ENCODE measurements at regions not wholly inside any gene's neighbourhood (a gene's known extent, or its start where the extent isn't known, plus 50 kb on each side); places are given as distances from the start of the nearest gene placed in this dataset.

- no peak for DNase-seq
Measured at GRCh38 chr2:48145845-48146452, 168.5 kb upstream of the FOXN2 start.

DNA sequence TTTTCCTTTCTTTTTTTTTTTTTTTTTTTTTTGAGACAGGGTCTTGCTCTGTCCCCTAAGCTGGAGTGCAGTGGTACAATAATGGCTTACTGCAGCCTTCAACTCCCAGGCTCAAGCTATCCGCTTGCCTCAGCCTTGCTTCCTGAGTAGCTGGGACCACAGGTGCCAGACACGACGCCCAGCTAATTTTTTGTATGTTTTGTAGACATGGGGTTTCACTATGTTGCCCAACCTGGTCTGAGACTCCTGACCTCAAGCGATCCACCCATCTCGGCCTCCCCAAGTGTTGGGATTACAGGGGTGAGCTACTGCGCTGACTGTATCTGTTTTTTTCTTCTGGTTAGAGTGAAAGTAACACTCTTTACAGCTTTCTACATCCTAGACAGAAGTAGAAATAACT is 167.9 kb upstream of the FOXN2 start:
- no peak for DNase-seq

- no peak for DNase-seq
Measured at GRCh38 chr2:48147719-48148118, 166.8 kb upstream of the FOXN2 start.

- no peak for DNase-seq
Measured at GRCh38 chr2:48148841-48149430, 165.5 kb upstream of the FOXN2 start.

DNA sequence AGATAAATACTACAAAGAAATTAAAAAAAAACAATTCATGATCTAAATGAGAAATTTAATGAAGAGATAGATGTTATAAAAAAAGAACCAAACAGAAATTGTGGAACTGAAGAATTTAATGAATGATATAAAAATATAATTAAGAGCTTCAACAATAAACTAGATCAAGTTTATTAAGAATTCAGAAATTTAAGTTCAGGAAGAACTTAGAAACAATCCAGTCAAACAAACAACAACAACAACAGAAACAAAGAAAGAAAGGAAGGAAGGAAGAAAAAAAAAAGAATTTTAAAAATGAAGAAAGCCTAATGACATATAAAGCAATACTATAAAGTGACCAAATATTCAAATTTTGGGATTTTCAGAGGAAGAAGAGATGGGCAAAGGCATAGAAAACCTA is 157.3 kb upstream of the FOXN2 start:
- DNase-seq, result no peak

DNA sequence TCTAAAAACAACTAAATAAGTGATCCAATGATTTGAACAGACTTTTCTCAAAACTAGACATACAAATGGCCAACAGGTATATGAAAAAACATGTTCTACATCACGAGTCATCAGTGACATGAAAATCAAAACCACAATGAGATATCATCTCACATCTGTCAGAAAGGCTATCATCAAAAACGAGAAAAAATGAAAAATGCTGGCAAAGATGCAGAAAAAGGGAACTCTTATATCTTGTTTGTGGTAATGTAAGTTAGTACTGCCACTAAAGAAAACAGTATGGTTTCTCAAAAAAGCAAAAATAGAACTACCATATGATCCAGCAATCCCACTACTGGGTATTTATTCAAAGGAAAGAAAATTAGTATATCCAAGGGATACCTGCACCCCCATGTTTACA is 152.9 kb upstream of the FOXN2 start:
- DNase-seq, result no peak

GRCh38 chr2:48162742-48163141 is 151.7 kb upstream of the FOXN2 start:
- no peak for DNase-seq

GRCh38 chr2:48165070-48165753 is 149.3 kb upstream of the FOXN2 start:
- no peak for DNase-seq

GRCh38 chr2:48169141-48169592 is 145.3 kb upstream of the FOXN2 start:
- no peak for DNase-seq

DNA sequence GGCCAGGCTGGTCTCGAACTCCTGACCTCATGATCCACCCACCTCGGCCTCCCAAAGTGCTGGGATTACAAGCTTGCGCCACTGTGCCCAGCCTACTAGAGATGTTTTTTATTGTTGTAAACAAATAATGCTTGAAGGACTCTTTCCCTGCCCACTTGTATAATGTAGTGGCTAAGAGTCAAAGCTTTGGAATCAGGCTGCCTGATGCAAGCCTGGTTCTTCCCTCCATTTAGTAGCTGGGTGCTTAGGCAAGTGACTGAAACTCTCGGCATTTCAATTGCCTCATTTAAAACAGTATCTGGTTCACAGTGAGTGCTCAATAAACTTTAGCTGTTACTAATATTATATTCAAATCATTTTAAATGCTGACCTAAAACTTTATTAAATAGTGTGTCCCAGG is 144.2 kb upstream of the FOXN2 start:
- DNase-seq, result no peak

DNA sequence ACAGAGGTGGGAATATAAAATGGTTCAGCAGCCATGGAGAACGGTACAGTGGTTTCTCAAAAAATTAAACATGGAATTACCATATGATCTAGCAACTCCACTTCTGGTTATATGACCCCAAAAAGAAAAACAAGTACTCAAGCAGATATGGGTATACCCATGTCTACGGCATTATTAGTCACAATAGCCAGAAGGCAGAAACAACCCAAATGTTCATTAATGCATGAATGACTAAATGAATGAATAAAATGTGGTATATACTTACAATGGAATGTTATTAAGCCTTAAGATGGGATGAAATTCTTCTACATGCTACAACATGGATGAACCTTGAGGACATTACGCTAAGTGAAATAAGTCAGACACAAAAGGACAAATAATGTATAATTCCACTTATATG is 141.3 kb upstream of the FOXN2 start:
- DNase-seq, result no peak

DNA sequence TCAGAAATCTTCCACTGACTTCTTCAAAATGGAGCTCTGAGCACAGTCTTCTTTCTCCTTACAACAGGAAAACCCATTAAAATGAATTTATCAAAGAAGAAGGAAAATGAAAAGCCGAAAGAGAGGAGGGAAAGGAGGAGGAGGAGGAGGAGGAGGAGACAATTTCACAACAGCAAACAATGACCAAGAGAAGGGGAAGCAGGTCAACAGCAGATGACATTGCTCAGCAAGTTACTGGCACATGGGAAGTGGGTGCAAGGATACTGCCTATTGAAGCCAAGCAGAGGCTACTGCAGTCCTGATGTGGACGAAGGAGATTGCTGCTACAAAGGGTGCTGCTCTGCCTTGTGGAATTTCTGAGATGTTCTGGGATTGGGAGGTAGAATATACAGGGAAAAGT is 140.0 kb upstream of the FOXN2 start:
- no peak for DNase-seq

DNA sequence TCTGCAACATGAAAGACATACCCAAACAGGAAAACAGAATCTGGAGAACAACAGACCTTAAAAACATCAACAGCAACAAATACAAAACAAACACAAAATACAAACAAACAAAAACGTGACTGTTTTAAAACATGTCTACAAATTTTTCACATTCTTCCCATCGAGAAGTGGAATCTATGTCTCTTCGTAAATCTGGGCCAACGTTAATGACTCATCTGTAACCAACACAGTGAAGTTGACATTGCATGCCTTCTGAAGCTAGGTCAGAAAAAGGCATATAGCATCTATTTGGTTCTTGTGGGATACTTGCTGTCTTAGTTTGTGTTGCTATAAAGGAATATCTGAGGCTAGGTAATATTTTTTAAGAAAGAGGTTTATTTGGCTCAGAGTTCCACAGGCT is 139.2 kb upstream of the FOXN2 start:
- DNase-seq, result no peak

GRCh38 chr2:48175656-48176055 is 138.8 kb upstream of the FOXN2 start:
- DNase-seq, result no peak

- DNase-seq, result no peak
Measured at GRCh38 chr2:48176876-48177275, 137.6 kb upstream of the FOXN2 start.

DNA sequence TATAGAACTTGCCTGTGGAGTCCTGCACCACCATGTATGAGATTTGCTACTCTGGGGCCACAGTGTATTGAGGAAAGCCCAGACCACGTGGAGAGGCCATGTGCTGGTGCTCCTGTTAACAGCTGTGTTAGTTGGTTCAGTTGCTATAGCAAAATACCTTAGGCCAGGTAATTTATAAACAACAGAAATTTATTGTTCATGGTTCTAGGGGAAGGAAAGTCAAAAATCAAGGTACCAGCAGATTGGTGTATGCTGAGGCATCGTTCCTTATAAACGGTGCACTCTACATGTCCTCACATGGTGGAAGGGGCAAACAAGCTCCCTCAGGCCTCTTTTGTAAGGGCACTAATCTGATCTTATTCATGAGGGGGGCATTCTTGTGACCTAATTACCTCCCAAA is 135.9 kb upstream of the FOXN2 start:
- DNase-seq, result no peak

DNA sequence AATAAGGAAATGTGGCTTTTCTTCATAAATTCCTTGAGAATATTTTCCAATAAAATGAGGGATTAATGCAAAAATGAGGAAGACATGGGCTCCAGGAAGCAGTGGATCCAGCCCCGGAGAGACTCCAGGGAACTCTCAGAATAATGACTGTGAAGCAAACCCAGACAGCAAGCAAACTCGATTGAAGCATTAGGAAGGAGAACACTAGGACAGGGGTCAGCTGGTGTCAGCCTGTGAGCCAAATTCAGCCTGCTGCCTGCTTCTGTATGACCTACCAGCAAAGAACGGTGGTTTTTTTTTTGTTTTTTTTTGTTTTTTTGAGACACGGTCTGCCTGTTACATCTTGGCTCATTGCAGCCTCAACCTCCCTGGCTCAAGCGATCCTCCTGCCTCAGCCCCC is 133.9 kb upstream of the FOXN2 start:
- DNase-seq, result no peak

- no peak for DNase-seq
Measured at GRCh38 chr2:48183276-48183675, 131.2 kb upstream of the FOXN2 start.

DNA sequence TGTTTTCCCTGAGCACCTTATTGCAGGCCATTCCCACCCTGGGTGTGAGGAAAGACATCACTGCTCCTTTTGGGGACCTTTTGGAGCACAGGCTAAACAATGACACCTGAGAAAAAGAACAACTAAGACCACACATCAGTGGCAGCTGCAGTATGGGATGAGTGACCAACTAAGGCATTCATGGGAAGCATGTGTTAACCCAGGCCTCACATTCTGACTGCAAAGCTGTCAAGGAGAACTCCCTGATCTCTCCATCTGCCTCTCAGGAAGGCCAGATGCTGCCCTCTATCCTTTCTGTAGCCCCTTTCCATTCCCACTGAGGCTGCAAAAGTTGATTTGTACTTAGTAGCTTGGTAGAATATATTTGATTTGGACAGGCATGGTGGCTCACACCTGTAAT is 130.5 kb upstream of the FOXN2 start:
- no peak for DNase-seq

DNA sequence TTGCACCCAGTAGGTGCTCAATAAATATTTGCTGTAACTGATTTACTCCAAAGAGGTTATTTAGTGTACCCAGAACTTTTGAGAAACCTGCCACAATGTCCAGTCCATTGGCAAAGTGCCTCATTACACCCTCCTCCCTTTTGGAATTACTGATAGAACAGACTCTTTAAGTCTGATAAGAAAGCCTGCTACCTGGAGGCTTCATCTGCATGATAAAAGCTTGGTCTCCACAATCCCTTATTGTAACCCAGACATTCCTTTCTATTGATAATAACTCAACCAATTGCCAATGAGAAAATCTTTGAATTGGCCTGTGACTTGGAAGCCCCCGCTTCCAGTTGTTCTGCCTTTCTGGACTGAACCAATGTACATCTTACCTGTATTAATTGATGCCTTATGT is 127.0 kb upstream of the FOXN2 start:
- no peak for DNase-seq

DNA sequence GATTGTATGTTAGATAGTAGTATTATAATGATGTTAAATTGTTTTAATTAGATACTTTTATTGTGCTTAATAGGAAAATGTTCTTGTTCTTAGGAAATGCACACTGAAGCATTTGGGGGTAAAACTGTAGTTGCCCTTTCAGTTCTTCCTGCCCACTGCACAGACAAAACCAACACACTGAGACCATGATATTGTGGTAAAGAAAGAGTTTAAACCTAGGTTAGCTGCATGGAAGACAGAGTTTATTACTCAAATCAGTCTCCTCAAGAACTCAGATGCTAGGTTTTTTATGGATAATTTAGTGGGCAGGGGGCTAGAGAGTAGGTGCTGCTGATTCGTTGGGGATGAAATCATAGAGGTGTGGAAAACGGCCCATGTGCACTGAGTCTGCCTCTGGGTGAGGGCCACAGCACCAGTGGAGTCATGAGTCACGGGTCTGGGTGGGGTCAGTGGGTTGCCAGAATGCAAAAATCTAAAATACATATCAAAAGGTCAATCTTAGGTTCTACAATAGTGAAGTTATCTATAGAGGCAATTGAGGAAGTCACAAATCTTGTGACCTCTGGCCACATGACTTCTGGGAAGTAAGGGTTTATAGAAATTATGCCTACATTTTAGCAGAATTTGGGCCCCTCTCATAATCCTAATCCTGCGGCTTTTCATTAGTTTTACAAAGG is 124.8 kb upstream of the FOXN2 start:
- no peak for DNase-seq

- DNase-seq, result no peak
Measured at GRCh38 chr2:48190230-48190629, 124.3 kb upstream of the FOXN2 start.

DNA sequence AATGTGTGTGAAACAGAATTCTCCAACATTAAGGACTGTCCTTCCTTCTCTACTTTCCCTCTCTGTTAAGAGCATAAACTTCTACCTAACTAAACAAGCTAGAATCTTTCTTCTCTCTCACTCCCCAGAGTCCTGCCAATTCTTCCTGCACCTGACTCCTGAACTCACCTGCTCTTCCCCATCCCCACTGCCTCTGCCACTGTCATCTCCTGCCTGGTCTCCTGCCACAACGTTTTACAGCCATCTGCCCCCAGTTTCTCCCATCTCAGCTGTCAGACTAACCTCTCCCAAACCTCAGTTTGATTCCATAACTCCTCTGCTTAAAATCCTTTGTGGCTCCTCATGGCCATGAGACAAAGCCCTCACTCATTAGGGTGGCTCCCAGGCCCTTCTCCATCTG is 119.8 kb upstream of the FOXN2 start:
- no peak for DNase-seq

DNA sequence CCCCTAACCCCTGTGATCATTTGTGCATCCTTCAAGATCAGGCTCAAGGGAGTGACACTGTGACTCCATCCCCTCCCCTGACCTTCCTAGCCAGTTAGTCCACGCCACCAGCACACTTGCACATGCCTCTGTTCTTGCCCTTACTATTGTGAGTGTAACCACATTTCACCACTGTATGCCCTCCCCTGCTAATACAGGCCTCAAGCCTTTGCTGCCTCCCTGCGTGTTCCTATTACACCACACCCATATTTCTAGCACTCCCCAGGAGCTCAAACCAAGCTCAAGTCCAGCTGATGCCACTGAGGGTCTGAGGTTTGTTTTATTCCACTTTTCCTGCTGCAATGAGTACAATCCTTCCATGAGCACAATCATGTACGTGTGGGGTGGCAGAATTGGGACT is 119.3 kb upstream of the FOXN2 start:
- no peak for DNase-seq

Measured in NCI-H345 (cell line).